Activated CD4-positive, alpha-beta T cell treated with anti-CD3 and anti-CD28 coated beads, Interleukin-2, amount 10 ng/mL, durations not matched to agents 24 days and 14 days (primary cell): ENCODE measurements at regions not wholly inside any gene's neighbourhood (a gene's known extent, or its start where the extent isn't known, plus 50 kb on each side); places are given as distances from the start of the nearest gene placed in this dataset.

Experiments
- DNase-seq: peaks from one replicate; pipeline ENCODE4 v3.0.0; 2022
- H3K27ac Mint-ChIP-seq: one replicate; pipeline ENCODE4 v1.8.0; 2022; ENCODE audit warnings: mild to moderate bottlenecking, mixed read lengths
- H3K27me3 Mint-ChIP-seq: one replicate; pipeline ENCODE4 v1.8.0; 2022; ENCODE audit warnings: mixed read lengths
- H3K36me3 Mint-ChIP-seq: one replicate; pipeline ENCODE4 v1.8.0; 2022; ENCODE audit warnings: low read depth, mild to moderate bottlenecking, mixed read lengths
- H3K4me1 Mint-ChIP-seq: one replicate; pipeline ENCODE4 v1.8.0; 2021; ENCODE audit warnings: mixed read lengths
- H3K4me3 Mint-ChIP-seq: one replicate; pipeline ENCODE4 v1.8.0; 2022; ENCODE audit warnings: mild to moderate bottlenecking, moderate library complexity, mixed read lengths
- H3K9me3 Mint-ChIP-seq: one replicate; pipeline ENCODE4 v1.8.0; 2021; ENCODE audit warnings: mixed read lengths
- intact Hi-C: fragments of 100-400 bp; cut with micrococcal nuclease; formaldehyde crosslinking; loops from one replicate; pipeline ENCODE4 v1.15.1; 2023

DNA sequence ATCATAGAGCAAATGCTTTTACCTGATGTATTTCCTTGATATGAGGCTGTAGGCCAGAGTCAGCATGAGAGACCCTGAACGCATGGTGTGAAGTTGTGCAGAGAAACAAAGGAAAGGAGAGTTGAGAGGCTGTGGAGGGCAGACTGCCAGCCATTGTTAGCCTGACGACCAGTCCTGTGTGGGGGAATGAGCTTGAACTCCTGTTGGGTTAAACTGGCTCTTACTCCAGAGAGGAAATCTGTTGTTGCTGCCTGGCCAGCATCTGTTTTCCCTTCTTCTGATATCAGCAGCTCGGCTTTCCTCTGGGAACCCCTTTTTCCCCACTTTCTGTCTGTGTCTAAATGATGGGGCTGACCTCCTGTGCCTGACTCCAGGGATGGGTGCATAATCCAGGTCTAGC lies 158.2 kb upstream of the ZFP64 start:
- H3K4me3 Mint-ChIP-seq = no peak overlapping the region
- no peaks in the 10 kb centered on the region for H3K36me3 Mint-ChIP-seq
- intact Hi-C loops = no loop called here
- DNase-seq = no peak
- no peaks in the 10 kb centered on the region for H3K9me3 Mint-ChIP-seq
- H3K27me3 Mint-ChIP-seq = no peaks in the 10 kb centered on the region
- no peak overlapping the region for H3K27ac Mint-ChIP-seq
- H3K4me1 Mint-ChIP-seq = no peaks in the 10 kb centered on the region

DNA sequence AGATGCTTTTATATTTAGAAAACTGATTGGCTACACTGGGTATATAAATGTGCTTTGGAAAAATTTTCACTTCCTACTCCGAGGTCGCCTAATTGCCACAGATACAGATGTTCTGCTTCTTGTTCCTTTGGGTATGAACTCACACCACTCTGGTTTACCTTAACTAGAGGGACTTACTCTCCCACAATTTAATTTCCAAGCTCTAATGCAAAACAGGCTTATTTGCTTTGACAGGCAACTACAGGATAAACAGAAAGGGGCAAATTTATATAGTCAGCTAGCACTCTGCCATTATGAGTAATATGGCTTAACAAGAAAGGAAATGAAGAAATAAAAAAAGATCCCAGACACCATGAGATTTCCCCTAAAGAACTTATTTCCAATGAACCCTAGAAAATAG lies 156.9 kb upstream of the ZFP64 start:
- Mint-ChIP-seq H3K36me3 (no peaks in the 10 kb centered on the region), H3K27me3 (no peaks in the 10 kb centered on the region), H3K4me3 (no peak overlapping the region), H3K27ac (no peak overlapping the region), H3K4me1 (no peaks in the 10 kb centered on the region), H3K9me3 (no peaks in the 10 kb centered on the region)
- no peak for DNase-seq
- intact Hi-C loops = no loop called here

DNA sequence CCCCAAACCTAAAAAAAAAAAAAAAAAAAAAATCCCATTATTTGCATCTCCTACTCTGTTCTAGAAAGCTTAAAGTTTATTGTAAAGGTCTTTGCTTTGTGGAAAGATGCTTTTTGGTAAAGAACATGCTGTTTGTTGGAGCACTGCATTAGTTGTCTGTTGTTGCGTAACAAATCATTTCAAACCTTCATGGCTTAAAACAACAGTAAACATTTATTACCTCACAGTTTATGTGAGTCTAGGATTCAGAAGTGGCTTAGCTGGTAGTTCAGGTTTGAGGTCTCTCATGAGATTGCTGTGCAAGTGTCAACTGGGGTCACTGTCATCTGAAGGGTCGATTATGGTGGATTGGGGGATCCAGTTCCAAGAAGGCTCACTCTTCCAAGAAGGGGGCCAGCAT lies 155.2 kb upstream of the ZFP64 start:
- no peak overlapping the region for H3K4me3 Mint-ChIP-seq
- H3K4me1 Mint-ChIP-seq = no peaks in the 10 kb centered on the region
- H3K27me3 Mint-ChIP-seq = no peaks in the 10 kb centered on the region
- no peaks in the 10 kb centered on the region for H3K9me3 Mint-ChIP-seq
- H3K27ac Mint-ChIP-seq = no peak overlapping the region
- no peak for DNase-seq
- intact Hi-C loops = no loop called here
- H3K36me3 Mint-ChIP-seq = no peaks in the 10 kb centered on the region

DNA sequence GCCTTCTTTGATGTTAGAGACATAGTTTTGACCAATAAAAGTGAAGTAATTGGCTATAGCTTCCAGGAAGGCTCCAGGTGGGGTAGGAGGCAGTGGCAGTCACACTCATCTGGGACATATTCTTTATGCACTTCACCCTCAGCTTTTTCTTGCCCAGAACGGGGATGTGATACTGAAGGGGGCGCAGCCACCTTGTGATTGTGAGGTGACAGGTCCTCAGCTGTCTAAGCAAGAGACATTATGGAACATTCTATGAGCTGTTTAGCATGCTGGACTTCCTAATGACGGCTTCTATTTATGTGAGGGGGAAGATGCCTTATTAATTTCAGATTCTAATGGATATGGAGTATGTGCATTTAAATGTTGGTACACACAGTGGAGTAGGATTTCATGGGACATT lies 151.3 kb upstream of the ZFP64 start:
- peaks cover under 1% of the 10 kb centered on the region for H3K9me3 Mint-ChIP-seq
- intact Hi-C loops = no loop called here
- no peak overlapping the region for H3K27ac Mint-ChIP-seq
- H3K4me1 Mint-ChIP-seq = no peaks in the 10 kb centered on the region
- no peaks in the 10 kb centered on the region for H3K27me3 Mint-ChIP-seq
- no peak for DNase-seq
- no peak overlapping the region for H3K4me3 Mint-ChIP-seq
- no peaks in the 10 kb centered on the region for H3K36me3 Mint-ChIP-seq

DNA sequence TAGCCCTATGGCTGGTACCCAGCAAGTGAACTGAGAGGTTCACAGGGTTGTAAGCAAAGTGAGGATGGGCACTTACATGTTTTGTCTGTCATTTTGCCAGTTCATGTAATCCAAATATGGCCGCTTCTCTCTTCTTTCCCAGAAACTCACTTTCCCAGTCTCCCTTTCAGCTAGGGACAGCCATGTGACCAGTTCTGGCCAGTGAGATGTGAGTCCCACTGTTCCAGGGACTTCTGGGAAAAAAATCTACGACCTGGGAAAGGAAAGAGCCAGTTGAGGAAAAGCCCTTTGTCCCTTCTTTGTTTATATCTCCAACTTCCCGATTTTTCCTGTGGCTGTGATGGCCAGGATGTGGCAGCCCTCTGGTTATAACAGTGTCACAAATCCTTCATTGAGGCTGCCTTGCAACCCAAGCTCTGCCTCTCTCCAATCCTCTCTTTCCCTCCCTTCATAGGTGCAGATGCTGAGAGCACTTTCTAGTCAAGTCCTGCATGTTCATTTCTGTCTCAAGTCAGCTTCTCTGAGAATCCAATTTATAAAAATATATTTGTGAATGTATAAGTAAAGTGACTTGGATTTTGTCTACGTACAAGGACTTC lies 148.6 kb upstream of the ZFP64 start:
- Mint-ChIP-seq H3K36me3 (no peaks in the 10 kb centered on the region), H3K9me3 (peaks cover 6% of the 10 kb centered on the region), H3K4me1 (no peaks in the 10 kb centered on the region), H3K27ac (no peak overlapping the region), H3K4me3 (no peak overlapping the region), H3K27me3 (no peaks in the 10 kb centered on the region)
- intact Hi-C loops = no loop called here
- DNase-seq = no peak

DNA sequence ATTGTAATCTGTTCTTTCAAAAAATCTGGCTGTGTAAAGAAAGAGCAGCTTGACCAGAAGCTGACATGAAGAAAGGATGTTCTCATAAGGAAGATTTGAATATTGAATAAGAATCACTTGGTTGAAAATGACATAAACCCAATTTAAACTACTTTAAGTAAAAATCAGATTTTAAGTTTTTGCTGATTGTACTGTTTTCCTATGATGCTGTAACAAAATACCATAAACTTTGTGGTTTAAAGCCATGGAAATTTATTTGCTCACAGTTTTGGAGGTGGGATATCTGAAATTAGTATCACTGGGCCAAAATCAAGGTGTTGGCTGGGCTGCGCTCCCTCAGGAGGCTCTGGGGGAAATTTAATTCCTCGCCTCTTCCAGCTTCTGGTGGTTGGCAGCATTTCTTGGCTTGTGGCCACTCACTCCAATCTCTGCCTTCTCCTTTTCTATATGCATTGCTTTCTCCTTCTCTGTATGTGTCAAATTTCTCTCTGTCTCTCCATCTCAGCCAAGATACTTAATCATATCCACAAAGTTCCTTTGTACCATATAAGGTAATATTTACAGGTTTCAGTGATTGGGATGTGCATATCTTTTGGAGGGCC lies 141.2 kb upstream of the ZFP64 start:
- H3K27ac Mint-ChIP-seq = no peak overlapping the region

DNA sequence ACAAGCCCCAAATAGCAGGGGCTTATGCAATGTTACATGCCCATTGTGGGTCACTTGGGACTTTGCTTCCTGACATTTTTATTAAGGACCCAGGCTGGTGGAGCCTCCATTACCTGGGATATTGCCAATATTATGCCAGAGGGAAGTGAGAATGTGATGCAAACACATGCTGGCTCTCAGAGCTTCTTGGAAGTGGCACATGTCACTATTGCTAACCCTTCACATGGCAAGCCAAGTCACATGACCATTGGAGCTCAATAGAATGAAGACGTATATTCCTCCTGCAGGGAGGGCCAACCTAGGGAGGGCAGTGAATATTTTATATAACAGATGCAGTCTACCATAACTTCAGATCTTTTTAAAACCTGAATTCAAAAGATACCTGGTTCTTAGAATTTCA lies 140.7 kb upstream of the ZFP64 start:
- DNase-seq = no peak
- Mint-ChIP-seq H3K27ac (no peak overlapping the region), H3K27me3 (peaks cover 3% of the 10 kb centered on the region), H3K4me3 (no peak overlapping the region), H3K36me3 (no peaks in the 10 kb centered on the region), H3K4me1 (no peaks in the 10 kb centered on the region), H3K9me3 (peaks cover 10% of the 10 kb centered on the region)
- intact Hi-C loops = no loop called here

More for the DNA sequence above, 141.2 kb upstream of the ZFP64 start:
- peaks cover 3% of the 10 kb centered on the region for H3K27me3 Mint-ChIP-seq
- DNase-seq = no peak
- intact Hi-C loops = no loop called here
- H3K4me1 Mint-ChIP-seq = no peaks in the 10 kb centered on the region
- H3K9me3 Mint-ChIP-seq = peaks cover 15% of the 10 kb centered on the region
- H3K4me3 Mint-ChIP-seq = no peak overlapping the region
- H3K36me3 Mint-ChIP-seq = no peaks in the 10 kb centered on the region

DNA sequence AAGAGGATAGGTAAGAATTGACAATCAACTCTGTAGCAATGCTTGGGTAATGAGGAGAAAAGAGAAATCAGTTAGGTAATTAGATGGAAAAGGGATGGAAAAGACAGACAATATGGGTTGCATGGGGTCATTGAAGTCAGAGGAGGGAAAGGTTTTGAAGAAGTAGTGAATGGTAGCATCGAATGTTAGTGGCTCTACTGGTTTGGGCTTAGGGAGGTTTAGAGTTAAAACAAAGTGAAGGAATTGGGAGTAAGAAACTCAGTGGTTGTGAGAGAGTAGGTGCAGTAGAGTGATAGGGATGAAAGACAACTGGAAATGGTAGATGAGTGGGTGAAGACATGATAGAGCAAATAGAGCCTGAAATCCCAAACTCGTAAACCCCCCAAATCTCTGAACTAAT lies 140.1 kb upstream of the ZFP64 start:
- no peak for DNase-seq
- Mint-ChIP-seq H3K27ac (no peak overlapping the region), H3K9me3 (peaks cover 10% of the 10 kb centered on the region), H3K36me3 (no peaks in the 10 kb centered on the region), H3K4me1 (no peaks in the 10 kb centered on the region), H3K27me3 (peaks cover 3% of the 10 kb centered on the region), H3K4me3 (no peak overlapping the region)
- intact Hi-C loops = no loop called here

DNA sequence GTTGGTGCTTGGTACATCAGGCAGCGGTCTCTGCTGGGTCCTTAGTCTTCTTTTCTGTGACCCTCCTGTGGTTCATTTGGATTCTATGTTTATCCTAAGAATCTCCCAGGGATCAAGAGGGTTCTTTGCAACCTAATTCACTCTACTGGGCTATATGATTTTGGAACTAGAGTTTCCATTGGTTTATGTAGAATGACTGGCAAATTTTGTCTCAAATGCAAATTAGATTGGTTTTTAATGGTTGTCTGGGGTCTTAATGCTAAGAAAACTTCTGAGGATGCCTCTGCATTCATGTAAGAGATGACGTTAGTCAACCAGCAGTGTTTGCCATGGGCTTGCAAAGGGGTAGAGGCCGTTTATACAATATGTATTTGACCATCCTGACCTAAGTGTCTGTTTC lies 129.8 kb upstream of the ZFP64 start:
- Mint-ChIP-seq H3K4me3 (no peak overlapping the region), H3K4me1 (no peaks in the 10 kb centered on the region), H3K36me3 (no peaks in the 10 kb centered on the region), H3K27ac (no peak overlapping the region), H3K9me3 (peaks cover 5% of the 10 kb centered on the region), H3K27me3 (no peaks in the 10 kb centered on the region)
- intact Hi-C loops = no loop called here
- DNase-seq = no peak

DNA sequence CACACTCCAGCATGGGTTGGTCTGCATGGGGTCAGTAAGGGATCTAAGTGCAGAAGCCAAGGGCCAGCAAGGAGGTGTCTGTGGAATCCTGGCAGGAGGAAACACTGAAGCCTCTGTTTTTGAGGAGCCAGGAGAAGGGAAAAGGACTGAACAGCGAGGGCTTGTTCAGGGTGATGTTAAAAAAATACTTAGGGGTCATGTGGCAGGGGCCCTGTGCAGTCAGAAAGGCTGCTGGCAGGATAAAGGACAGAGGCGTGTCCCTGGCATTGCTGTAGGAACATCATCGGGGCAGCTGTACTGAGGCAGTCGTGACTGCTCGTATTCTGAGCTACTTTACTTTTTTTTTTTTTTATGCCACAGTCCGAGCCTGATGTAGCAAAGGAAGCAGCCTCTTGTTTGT lies 127.1 kb upstream of the ZFP64 start:
- no peak for DNase-seq
- H3K9me3 Mint-ChIP-seq = no peaks in the 10 kb centered on the region
- no peak overlapping the region for H3K27ac Mint-ChIP-seq
- H3K36me3 Mint-ChIP-seq = no peaks in the 10 kb centered on the region
- no peaks in the 10 kb centered on the region for H3K27me3 Mint-ChIP-seq
- intact Hi-C loops = loop anchor here (10.0 kb wide), 1 partner anchor 1616 kb away; no protein-coding TSS in a partner anchor
- H3K4me3 Mint-ChIP-seq = no peak overlapping the region
- H3K4me1 Mint-ChIP-seq = no peaks in the 10 kb centered on the region

DNA sequence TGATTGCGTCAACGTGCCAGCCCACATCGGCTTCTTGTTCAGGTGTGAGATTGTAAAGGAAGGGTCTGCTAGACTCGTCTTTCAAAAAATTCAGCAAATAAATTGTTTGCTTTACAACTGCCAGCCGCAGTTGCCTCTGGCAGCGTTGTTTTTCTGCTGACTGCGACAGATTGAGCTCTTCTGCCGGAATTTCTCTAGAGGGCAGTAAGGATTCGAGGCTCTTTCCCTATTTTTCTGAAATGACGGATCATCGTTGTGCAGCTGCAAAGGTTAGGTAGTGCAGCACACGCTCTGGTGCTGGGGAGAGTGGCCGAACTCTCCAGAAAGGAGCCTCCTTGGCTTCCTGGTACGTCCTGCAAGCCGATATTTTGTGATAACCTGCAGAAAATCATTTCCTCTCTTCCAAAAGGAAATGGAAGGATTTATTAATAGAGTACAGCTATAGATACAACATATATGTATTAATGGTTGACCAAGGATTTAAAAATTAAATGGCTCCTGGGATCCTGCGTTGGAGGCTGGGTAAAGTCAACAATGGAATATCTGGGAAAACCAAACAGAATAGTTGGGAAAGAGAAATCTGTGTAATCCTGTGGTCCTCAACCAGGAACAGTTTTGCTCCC lies 121.9 kb upstream of the ZFP64 start:
- intact Hi-C loops = loop anchor here (5.0 to 10.0 kb wide), 2 partner anchors 1234 to 1621 kb away; no protein-coding TSS in a partner anchor
- Mint-ChIP-seq H3K36me3 (no peaks in the 10 kb centered on the region), H3K27me3 (no peaks in the 10 kb centered on the region), H3K4me1 (no peaks in the 10 kb centered on the region), H3K9me3 (no peaks in the 10 kb centered on the region), H3K27ac (no peak overlapping the region), H3K4me3 (no peak overlapping the region)
- no peak for DNase-seq

DNA sequence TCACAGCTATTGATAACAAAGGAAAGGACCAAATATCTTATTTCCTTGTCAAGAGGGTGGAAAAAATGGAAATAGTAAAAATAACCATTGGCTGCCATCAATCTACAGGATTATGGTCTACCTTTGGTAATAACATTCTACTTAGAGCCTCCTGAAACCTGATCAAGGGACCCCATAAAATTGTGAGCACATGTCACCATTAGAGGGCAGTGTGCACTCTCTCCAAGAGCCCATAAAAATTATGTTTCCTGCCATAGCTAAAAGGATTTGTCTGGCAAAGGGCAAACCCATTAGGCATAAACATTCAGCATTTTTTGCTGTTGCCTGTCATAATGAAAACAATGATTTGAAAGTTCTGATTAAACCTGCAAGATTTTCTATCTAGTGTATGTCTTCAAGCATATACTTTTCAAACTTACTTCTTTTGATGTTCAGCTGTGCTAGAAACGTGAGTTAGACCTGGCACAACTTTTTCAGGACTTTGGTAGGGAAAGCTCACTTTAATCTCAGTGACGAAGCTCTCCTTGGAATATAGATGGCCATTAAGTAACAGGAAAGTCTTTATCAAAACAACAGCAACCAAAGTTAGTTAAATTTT lies 120.7 kb upstream of the ZFP64 start:
- H3K9me3 Mint-ChIP-seq = no peaks in the 10 kb centered on the region
- no peaks in the 10 kb centered on the region for H3K36me3 Mint-ChIP-seq
- no peak overlapping the region for H3K27ac Mint-ChIP-seq
- H3K27me3 Mint-ChIP-seq = peaks cover 2% of the 10 kb centered on the region
- intact Hi-C loops = loop anchor here (1.0 to 10.0 kb wide), 3 partner anchors 67 to 1623 kb away; no protein-coding TSS in a partner anchor
- no peak overlapping the region for H3K4me3 Mint-ChIP-seq
- peak; percentile 86 for DNase-seq
- peaks cover 6% of the 10 kb centered on the region for H3K4me1 Mint-ChIP-seq

DNA sequence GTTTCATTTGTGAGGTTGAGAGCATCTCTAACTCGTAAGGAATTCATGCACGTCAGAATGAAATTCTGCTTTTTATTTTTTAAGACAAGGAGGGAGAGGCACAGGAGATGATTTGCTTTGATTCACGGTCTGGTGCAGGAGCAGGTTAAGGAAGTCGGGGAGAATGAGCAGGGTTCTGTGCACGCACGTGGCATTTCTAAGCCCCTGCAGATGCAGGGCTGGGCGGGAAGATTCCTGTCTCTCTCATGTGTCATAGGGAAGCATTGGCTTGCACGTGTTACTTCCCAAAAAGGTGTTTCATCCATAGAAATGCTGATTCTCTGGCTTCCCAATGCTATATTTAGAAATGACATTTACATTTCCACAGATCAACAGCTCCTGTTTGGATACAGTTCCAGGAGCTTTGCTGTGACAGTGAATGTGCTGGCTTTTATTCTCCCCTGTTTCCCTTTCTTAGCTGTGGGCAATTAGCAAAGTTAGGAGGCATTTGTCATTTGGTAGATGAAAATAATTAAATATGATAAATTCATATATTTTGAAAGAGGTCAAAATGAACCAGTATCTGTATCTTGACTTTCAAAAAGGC lies 119.7 kb upstream of the ZFP64 start:
- peaks cover 2% of the 10 kb centered on the region for H3K27me3 Mint-ChIP-seq
- no peaks in the 10 kb centered on the region for H3K9me3 Mint-ChIP-seq
- H3K36me3 Mint-ChIP-seq = no peaks in the 10 kb centered on the region
- H3K27ac Mint-ChIP-seq = no peak overlapping the region
- H3K4me1 Mint-ChIP-seq = peaks cover 8% of the 10 kb centered on the region
- DNase-seq = no peak
- H3K4me3 Mint-ChIP-seq = no peak overlapping the region
- intact Hi-C loops = loop anchor here (5.0 to 10.0 kb wide), 2 partner anchors 1236 to 1623 kb away; no protein-coding TSS in a partner anchor

DNA sequence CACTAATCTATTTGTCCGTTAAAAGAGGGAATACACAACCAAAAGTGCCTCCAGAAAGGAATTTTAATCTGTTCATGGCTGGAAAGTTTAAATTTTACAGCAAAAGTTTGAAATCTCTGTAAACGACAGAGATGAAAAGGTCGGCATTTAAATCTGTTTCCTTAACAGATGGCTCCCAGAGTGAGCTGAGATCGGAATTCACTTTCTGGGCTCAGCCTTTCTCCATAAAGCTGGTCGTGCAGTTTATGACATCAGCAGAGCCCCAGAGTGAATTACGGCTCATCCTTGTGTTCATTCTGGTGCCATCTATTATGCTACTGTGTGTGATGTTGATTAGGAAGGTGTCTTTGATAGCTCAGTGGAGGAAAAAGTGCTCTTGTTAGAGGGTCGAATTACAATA lies 117.6 kb upstream of the ZFP64 start:
- intact Hi-C loops = loop anchor here (10.0 kb wide), 2 partner anchors 766 to 906 kb away; no protein-coding TSS in a partner anchor
- peak overlapping the region; percentile 5 for H3K27ac Mint-ChIP-seq
- no peak overlapping the region for H3K4me3 Mint-ChIP-seq
- H3K36me3 Mint-ChIP-seq = no peaks in the 10 kb centered on the region
- DNase-seq = no peak
- peaks cover 2% of the 10 kb centered on the region for H3K27me3 Mint-ChIP-seq
- no peaks in the 10 kb centered on the region for H3K9me3 Mint-ChIP-seq
- peaks cover 15% of the 10 kb centered on the region for H3K4me1 Mint-ChIP-seq
